ENCODE measurements at regions not wholly inside any gene's neighbourhood (a gene's known extent, or its start where the extent isn't known, plus 50 kb on each side); places are given as distances from the start of the nearest gene placed in this dataset.
A peak's percentile ranks its signal among the peaks of the same experiment; 100 is the strongest.
"Not testable (repeated sequence)": the region's sequence is repeated elsewhere in the genome, so short reads cannot be mapped to it uniquely, and the experiment has no call there.

DNA sequence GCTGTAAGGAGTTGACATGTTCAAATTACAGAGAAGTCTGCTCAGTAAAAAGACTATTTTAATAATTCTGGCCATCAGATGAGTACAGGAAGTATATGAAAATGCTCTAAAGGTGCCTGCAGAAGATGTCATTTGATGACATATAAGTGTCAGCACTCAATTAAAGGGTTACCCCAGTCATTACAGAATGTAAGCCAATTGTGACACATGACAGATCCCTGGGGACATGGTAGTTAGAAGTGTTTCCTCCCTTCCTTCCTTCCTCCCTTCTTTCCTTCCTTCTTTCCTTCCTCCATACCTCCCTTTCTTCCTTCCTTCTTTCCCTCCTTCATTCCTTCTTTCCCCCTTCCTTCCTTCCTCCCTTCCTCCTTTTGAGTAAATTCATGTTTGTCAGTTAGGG is 453.0 kb downstream of the RAPGEF2 start:
- peak overlapping the region in 1 of 2 donors; percentile 2 for H3K27ac Mint-ChIP-seq
- H3K36me3 Mint-ChIP-seq = no peaks in the 10 kb centered on the region
- DNase-seq (ENCODE audit: low spot score in 2 of 2) (no peak), ATAC-seq (no peak)
- peaks cover 0 to 5% of the 10 kb centered on the region in 2 donors for H3K9me3 Mint-ChIP-seq

- no peak for ATAC-seq
Measured at GRCh38 chr4:159562366-159562765, 459.5 kb downstream of the RAPGEF2 start.

DNA sequence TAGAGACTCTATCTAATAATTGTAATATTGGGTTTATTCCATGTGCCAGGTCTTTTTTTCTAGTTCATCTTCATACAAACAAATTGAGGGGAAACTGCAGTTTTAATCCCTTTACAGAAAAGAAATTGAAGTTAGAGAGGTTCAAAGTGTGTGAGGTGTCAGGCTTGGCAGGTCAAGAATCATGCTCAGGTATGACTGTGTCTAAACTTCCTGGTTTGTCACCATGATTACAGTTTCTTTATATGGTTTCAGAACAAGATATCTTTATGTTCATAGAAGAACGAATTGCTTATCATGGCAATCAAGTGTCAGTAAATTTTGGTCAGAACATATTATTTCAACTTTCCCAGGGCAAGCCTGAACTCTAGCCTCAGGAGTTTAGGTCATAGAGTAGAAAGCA is 460.4 kb downstream of the RAPGEF2 start:
- peaks cover 21 to 27% of the 10 kb centered on the region in 2 donors for H3K9me3 Mint-ChIP-seq
- H3K36me3 Mint-ChIP-seq = no peaks in the 10 kb centered on the region
- DNase-seq (ENCODE audit: low spot score in 2 of 2) = no peak
- H3K27ac Mint-ChIP-seq = no peak overlapping the region
- ATAC-seq = no peak

More at GRCh38 chr4:159562366-159562765, 459.5 kb downstream of the RAPGEF2 start:
- H3K36me3 Mint-ChIP-seq = no peaks in the 10 kb centered on the region
- H3K27ac Mint-ChIP-seq = no peak overlapping the region
- no peak for DNase-seq (ENCODE audit: low spot score in 2 of 2)
- peaks cover 21 to 24% of the 10 kb centered on the region in 2 donors for H3K9me3 Mint-ChIP-seq

DNA sequence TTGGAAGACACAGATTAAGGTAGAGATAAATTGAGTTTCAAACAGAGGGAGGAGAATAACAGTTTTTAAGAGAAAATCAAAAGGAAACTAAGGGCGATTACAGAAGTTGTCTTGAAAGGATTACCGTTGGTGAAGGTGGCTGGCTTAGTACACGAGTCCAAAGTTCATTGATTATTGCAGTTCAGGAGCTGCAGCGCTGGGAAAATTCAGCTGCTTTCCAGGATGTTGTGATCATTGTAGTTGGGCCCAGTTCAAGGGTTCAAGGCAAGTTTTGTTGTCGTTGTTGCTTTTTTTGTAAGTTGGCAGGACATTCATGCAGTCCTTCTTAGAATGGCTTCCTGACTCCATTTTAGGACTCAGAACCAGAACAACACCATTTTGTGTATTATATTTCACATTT is 461.7 kb downstream of the RAPGEF2 start:
- Mint-ChIP-seq H3K27ac (no peak overlapping the region), H3K9me3 (peaks cover 21 to 30% of the 10 kb centered on the region in 2 donors), H3K36me3 (no peaks in the 10 kb centered on the region)
- DNase-seq (ENCODE audit: low spot score in 2 of 2) = no peak
- ATAC-seq = no peak

GRCh38 chr4:159566786-159567185 is 463.9 kb downstream of the RAPGEF2 start:
- no peak for ATAC-seq

GRCh38 chr4:159577241-159577640 is 474.4 kb downstream of the RAPGEF2 start:
- DNase-seq (ENCODE audit: low spot score in 2 of 2) = no peak
- H3K36me3 Mint-ChIP-seq = no peaks in the 10 kb centered on the region
- no peak for ATAC-seq
- H3K9me3 Mint-ChIP-seq = no peaks in the 10 kb centered on the region
- H3K27ac Mint-ChIP-seq = no peak overlapping the region

More at GRCh38 chr4:159566786-159567185, 463.9 kb downstream of the RAPGEF2 start:
- H3K36me3 Mint-ChIP-seq = peaks cover 5 to 14% of the 10 kb centered on the region in 2 donors
- peaks cover 30 to 39% of the 10 kb centered on the region in 2 donors for H3K9me3 Mint-ChIP-seq
- DNase-seq (ENCODE audit: low spot score in 2 of 2) = no peak
- no peak overlapping the region for H3K27ac Mint-ChIP-seq

DNA sequence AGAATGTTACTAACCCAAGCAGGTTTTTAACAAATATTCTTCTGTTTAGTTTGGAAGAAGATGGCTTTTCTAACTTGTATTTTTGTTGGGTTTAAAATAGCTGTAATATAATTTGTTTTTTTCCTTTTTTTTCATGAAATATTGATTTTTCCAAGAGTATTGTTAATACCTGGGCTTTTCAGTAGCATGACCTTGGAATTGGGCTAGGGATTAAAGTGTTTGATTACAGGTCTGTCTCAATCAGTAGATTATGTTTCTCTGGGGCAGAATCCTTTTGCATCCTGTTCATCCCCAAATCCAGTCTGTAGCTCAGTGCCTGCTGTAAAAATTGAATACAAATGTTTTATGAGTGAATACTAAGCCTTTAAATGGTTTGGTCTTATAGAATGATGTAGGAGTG is 479.8 kb downstream of the RAPGEF2 start:
- H3K27ac Mint-ChIP-seq = no peak overlapping the region
- ATAC-seq (no peak), DNase-seq (ENCODE audit: low spot score in 2 of 2) (no peak)
- H3K36me3 Mint-ChIP-seq = no peaks in the 10 kb centered on the region
- H3K9me3 Mint-ChIP-seq = peaks cover 3 to 13% of the 10 kb centered on the region in 2 donors

GRCh38 chr4:159592898-159593556 is 490.1 kb downstream of the RAPGEF2 start:
- Mint-ChIP-seq H3K36me3 (no peaks in the 10 kb centered on the region), H3K27ac (no peak overlapping the region), H3K9me3 (peaks cover under 1 to 1% of the 10 kb centered on the region in 2 donors)
- DNase-seq (ENCODE audit: low spot score in 2 of 2) (no peak), ATAC-seq (no peak)

GRCh38 chr4:159593681-159594080 is 490.8 kb downstream of the RAPGEF2 start:
- H3K9me3 Mint-ChIP-seq = peaks cover 3 to 6% of the 10 kb centered on the region in 2 donors
- ATAC-seq = no peak

GRCh38 chr4:159594576-159594975 is 491.7 kb downstream of the RAPGEF2 start:
- Mint-ChIP-seq H3K36me3 (no peaks in the 10 kb centered on the region), H3K9me3 (peaks cover 3 to 6% of the 10 kb centered on the region in 2 donors), H3K27ac (no peak overlapping the region)
- DNase-seq (ENCODE audit: low spot score in 2 of 2) = no peak
- ATAC-seq = no peak

More at GRCh38 chr4:159593681-159594080, 490.8 kb downstream of the RAPGEF2 start:
- no peak for DNase-seq (ENCODE audit: low spot score in 2 of 2)
- Mint-ChIP-seq H3K36me3 (no peaks in the 10 kb centered on the region), H3K27ac (no peak overlapping the region)

DNA sequence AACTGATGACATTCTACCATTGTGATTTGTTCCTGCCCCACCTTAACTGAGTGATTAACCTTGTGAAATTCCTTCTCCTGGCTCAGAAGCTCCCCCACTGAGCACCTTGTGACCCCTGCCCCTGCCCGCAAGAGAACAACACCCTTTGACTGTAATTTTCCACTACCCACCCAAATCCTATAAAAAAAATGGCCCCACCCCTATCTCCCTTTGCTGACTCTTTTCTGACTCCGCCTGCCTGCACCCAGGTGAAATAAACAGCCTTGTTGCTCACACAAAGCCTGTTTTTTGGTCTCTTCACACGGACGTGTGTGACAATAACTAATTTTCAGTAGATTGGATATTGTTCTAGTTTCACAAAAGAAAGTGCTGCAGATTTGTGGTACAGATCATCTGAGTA is 492.2 kb downstream of the RAPGEF2 start:
- not testable (repeated sequence) for H3K27ac Mint-ChIP-seq; DNase-seq (ENCODE audit: low spot score in 2 of 2); H3K9me3 Mint-ChIP-seq; ATAC-seq; H3K36me3 Mint-ChIP-seq

GRCh38 chr4:159598602-159599001 is 495.7 kb downstream of the RAPGEF2 start:
- ATAC-seq (no peak), DNase-seq (ENCODE audit: low spot score in 2 of 2) (no peak)
- Mint-ChIP-seq H3K36me3 (no peaks in the 10 kb centered on the region), H3K9me3 (peaks cover 3 to 6% of the 10 kb centered on the region in 2 donors), H3K27ac (no peak overlapping the region)

- H3K27ac Mint-ChIP-seq = no peak overlapping the region
- no peaks in the 10 kb centered on the region for H3K36me3 Mint-ChIP-seq
- no peak for ATAC-seq
- peaks cover 3 to 6% of the 10 kb centered on the region in 2 donors for H3K9me3 Mint-ChIP-seq
- no peak for DNase-seq (ENCODE audit: low spot score in 2 of 2)
Measured at GRCh38 chr4:159600061-159600460, 497.2 kb downstream of the RAPGEF2 start.

GRCh38 chr4:159604781-159605180 is 501.9 kb downstream of the RAPGEF2 start:
- DNase-seq (ENCODE audit: low spot score in 2 of 2) (no peak), ATAC-seq (no peak)
- Mint-ChIP-seq H3K27ac (no peak overlapping the region), H3K36me3 (no peaks in the 10 kb centered on the region), H3K9me3 (no peaks in the 10 kb centered on the region)

GRCh38 chr4:159606835-159607234 is 504.0 kb downstream of the RAPGEF2 start:
- DNase-seq (ENCODE audit: low spot score in 2 of 2) = no peak
- H3K9me3 Mint-ChIP-seq = no peaks in the 10 kb centered on the region
- no peak for ATAC-seq
- H3K27ac Mint-ChIP-seq = no peak overlapping the region
- H3K36me3 Mint-ChIP-seq = no peaks in the 10 kb centered on the region

GRCh38 chr4:159607809-159608208 is 504.9 kb downstream of the RAPGEF2 start:
- no peak overlapping the region for H3K27ac Mint-ChIP-seq
- DNase-seq (ENCODE audit: low spot score in 2 of 2) (no peak), ATAC-seq (no peak)
- peaks cover 6 to 7% of the 10 kb centered on the region in 2 donors for H3K9me3 Mint-ChIP-seq
- H3K36me3 Mint-ChIP-seq = no peaks in the 10 kb centered on the region

DNA sequence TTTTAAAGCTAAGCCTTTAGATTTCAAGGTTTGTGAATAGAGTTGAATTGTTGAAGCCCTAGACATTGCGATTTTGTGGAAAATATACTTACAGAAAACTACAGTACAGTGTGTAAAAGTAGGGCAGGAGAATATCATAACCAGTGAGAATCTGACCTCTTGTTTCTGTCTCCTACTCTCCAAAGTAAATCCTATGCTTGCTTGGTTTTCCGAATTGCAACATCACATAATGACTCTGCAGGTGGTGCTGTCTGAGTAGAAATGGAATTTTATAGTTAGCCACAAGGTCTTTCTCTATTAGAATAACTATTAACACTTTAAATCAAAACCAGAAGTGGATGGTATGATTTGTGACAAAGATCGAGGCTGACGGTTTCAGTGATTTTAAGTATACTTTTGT is 505.6 kb downstream of the RAPGEF2 start:
- H3K27ac Mint-ChIP-seq = no peak overlapping the region
- no peak for ATAC-seq
- DNase-seq (ENCODE audit: low spot score in 2 of 2) = no peak
- no peaks in the 10 kb centered on the region for H3K36me3 Mint-ChIP-seq
- H3K9me3 Mint-ChIP-seq = peaks cover 7 to 9% of the 10 kb centered on the region in 2 donors

DNA sequence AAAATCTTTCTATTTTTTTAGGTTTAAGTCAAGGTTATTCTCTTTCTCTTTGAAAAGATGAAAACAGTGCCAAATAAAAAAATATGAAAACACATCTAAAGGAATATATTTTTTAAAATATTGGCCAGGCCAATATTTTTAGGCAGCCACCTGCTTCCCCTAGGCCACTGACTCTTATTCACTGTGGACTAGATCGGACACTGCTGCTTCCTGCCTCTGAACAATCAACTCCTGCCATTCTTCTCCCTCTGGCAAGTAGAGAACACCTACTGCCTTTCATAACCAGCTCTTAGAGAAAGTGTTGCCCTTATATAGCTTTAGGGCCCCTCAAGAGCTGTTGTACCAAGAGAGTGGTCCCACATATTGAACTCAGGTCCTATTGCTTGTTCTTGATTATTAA is 529.2 kb downstream of the RAPGEF2 start:
- ATAC-seq (no peak), DNase-seq (ENCODE audit: low spot score in 2 of 2) (no peak)
- no peak overlapping the region for H3K27ac Mint-ChIP-seq
- H3K36me3 Mint-ChIP-seq = no peaks in the 10 kb centered on the region
- H3K9me3 Mint-ChIP-seq = peaks cover 5 to 9% of the 10 kb centered on the region in 2 donors
